CD14-positive monocyte (primary cell): ENCODE measurements at regions not wholly inside any gene's neighbourhood (a gene's known extent, or its start where the extent isn't known, plus 50 kb on each side); places are given as distances from the start of the nearest gene placed in this dataset.

Experiments used
- DNase-seq, 3 donors: peaks; one replicate each; pipeline ENCODE4 v3.0.0-alpha.2; 2011 to 2022
- H2AFZ ChIP-seq: 2 replicates; pipeline ENCODE4 v1.6.0; 2012; ENCODE audit warnings: mild to moderate bottlenecking, low read depth, low read length, inconsistent platforms; ENCODE audit not compliant: insufficient read depth, poor library complexity, severe bottlenecking
- H3K27ac ChIP-seq, 2 donors: 1 replicate in 1 of 2; 2 replicates in 1 of 2; pipeline ENCODE4 v1.5.1; 2012 to 2013; ENCODE audit warnings: low read length in 2 of 2, control low read depth in 1 of 2, inconsistent platforms in 1 of 2, low read depth in 1 of 2, mild to moderate bottlenecking in 1 of 2
- H3K27me3 ChIP-seq, 2 donors: one replicate each; pipeline versions ENCODE4 v1.6.0 to v1.6.1; 2011 to 2013; ENCODE audit warnings: low read length in 2 of 2; ENCODE audit not compliant: control insufficient read depth in 2 of 2, insufficient read depth in 2 of 2
- H3K36me3 ChIP-seq, 2 donors: replicated peaks in 1 of 2; 1 replicate in 1 of 2; 2 replicates in 1 of 2; pipeline versions ENCODE4 v1.5.1 to v1.6.1; 2012 to 2013; ENCODE audit warnings: low read length in 2 of 2, control low read depth in 1 of 2, inconsistent platforms in 1 of 2, mild to moderate bottlenecking in 1 of 2; ENCODE audit not compliant: insufficient read depth in 2 of 2, control insufficient read depth in 1 of 2
- H3K4me1 ChIP-seq, 2 donors: 1 replicate in 1 of 2; 2 replicates in 1 of 2; pipeline versions ENCODE4 v1.5.1 to v1.6.1; 2012 to 2013; ENCODE audit warnings: low read length in 2 of 2, control low read depth in 1 of 2, inconsistent platforms in 1 of 2, mild to moderate bottlenecking in 1 of 2, moderate library complexity in 1 of 2; ENCODE audit not compliant: insufficient read depth in 2 of 2, control insufficient read depth in 1 of 2
- H3K4me2 ChIP-seq: replicated peaks from 2 replicates; pipeline ENCODE3; 2012; ENCODE audit warnings: low read length, moderate library complexity, mild to moderate bottlenecking; ENCODE audit not compliant: poor library complexity, severe bottlenecking; ENCODE audit errors: extremely low read depth
- H3K4me3 ChIP-seq, 3 experiments: fragments of 200-600 bp in 1 of 3; sonication (generic) in 1 of 3; replicated peaks in 1 of 3; 1 replicate in 2 of 3; 2 replicates in 1 of 3; pipeline ENCODE4 v1.5.1; 2011 to 2013; ENCODE audit warnings: low read length in 3 of 3, mild to moderate bottlenecking in 3 of 3, control low read depth in 2 of 3, low read depth in 2 of 3, inconsistent platforms in 1 of 3, moderate library complexity in 1 of 3
- H3K79me2 ChIP-seq: 2 replicates; pipeline ENCODE4 v1.6.0; 2012; ENCODE audit warnings: mild to moderate bottlenecking, control low read depth, inconsistent platforms, low read length, moderate library complexity; ENCODE audit not compliant: insufficient read depth
- H3K9ac ChIP-seq: 2 replicates; pipeline ENCODE4 v1.6.0; 2017; ENCODE audit warnings: low read length, mild to moderate bottlenecking; ENCODE audit not compliant: insufficient read depth, poor library complexity, severe bottlenecking
- H3K9me3 ChIP-seq, 2 donors: replicated peaks in 1 of 2; 1 replicate in 1 of 2; 2 replicates in 1 of 2; pipeline versions ENCODE4 v1.5.1 to v1.6.1; 2012 to 2013; ENCODE audit warnings: low read length in 2 of 2, control low read depth in 1 of 2; ENCODE audit not compliant: control insufficient read depth in 1 of 2, insufficient read depth in 1 of 2
- H4K20me1 ChIP-seq: 2 replicates; pipeline ENCODE4 v1.6.0; 2012; ENCODE audit warnings: mild to moderate bottlenecking, low read length, control low read depth, moderate library complexity; ENCODE audit not compliant: insufficient read depth
- H3K27ac Mint-ChIP-seq, 7 donors: one replicate each; pipeline ENCODE4 v1.8.0; 2020; ENCODE audit warnings: mild to moderate bottlenecking in 7 of 7, mixed read lengths in 7 of 7, moderate library complexity in 6 of 7, inconsistent platforms in 2 of 7
- H3K27me3 Mint-ChIP-seq, 3 donors: one replicate each; pipeline ENCODE4 v1.8.0; 2021 to 2022; ENCODE audit warnings: low read depth in 3 of 3, mild to moderate bottlenecking in 3 of 3, mixed read lengths in 3 of 3, moderate library complexity in 3 of 3, inconsistent platforms in 1 of 3
- H3K36me3 Mint-ChIP-seq, 2 donors: one replicate each; pipeline ENCODE4 v1.8.0; 2020; ENCODE audit warnings: mixed read lengths in 2 of 2, inconsistent platforms in 1 of 2, mild to moderate bottlenecking in 1 of 2
- H3K4me1 Mint-ChIP-seq: one replicate; pipeline ENCODE4 v1.8.0; 2020; ENCODE audit warnings: mild to moderate bottlenecking, mixed read lengths
- H3K4me3 Mint-ChIP-seq, 2 donors: one replicate each; pipeline ENCODE4 v1.8.0; 2020; ENCODE audit warnings: mild to moderate bottlenecking in 2 of 2, mixed read lengths in 2 of 2, moderate library complexity in 1 of 2
- H3K9me3 Mint-ChIP-seq, 7 donors: one replicate each; pipeline ENCODE4 v1.8.0; 2020 to 2022; ENCODE audit warnings: mixed read lengths in 7 of 7, mild to moderate bottlenecking in 6 of 7, moderate library complexity in 6 of 7, inconsistent platforms in 2 of 7
- CTCF ChIP-seq: fragments of 200-600 bp; IDR thresholded peaks from one replicate; pipeline ENCODE4 v1.8.0; 2022; ENCODE audit warnings: antibody characterized with exemption, mild to moderate bottlenecking
- WGBS: methylation state at CpG from one replicate; pipeline ENCODE4 v1.1.5; 2013; ENCODE audit warnings: missing lambda C conversion rate; ENCODE audit not compliant: insufficient coverage; 5-methylcytosine and 5-hydroxymethylcytosine counted together
- intact Hi-C, 2 donors: fragments of 100-400 bp; cut with micrococcal nuclease; formaldehyde crosslinking; loops; one replicate each; pipeline versions ENCODE4 v1.15.0 to v1.15.1; 2023

DNA sequence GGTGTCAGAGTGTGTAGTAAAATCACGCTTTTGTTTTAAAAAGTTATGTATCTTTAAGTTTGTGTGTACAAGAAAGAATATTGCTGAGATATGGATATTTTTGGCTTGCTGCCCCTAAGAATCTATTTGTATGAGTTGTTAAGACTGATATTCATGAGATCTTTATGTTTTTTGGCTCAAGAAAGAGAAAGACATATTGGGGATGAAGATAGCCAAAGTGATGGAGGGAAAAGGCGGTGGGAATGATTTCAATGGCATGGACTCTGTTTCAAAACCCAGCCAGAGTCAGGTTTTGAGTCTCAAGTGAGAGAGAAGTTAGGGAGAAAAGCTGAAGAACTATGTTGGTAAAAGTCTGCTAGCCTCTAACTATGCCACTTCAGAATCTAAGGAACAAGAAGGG, 351.7 kb downstream of the PBX1 start:
- Mint-ChIP-seq H3K4me3 (no peak overlapping the region), H3K4me1 (no peaks in the 10 kb centered on the region)
- intact Hi-C loops, result no loop called here

GRCh38 chr1:164907666-164908065, 348.7 kb downstream of the PBX1 start:
- Histone ChIP-seq H2AFZ (no peak overlapping the region), H3K9ac (no peak overlapping the region), H4K20me1 (no peaks in the 10 kb centered on the region), H3K4me3 (no peak overlapping the region), H3K9me3 (peaks cover 0 to 5% of the 10 kb centered on the region in 2 donors), H3K4me1 (no peaks in the 10 kb centered on the region), H3K4me2 (no peak overlapping the region), H3K79me2 (no peaks in the 10 kb centered on the region), H3K27me3 (no peaks in the 10 kb centered on the region), H3K27ac (no peak overlapping the region), H3K36me3 (no peaks in the 10 kb centered on the region)
- H3K4me1 Mint-ChIP-seq, result no peaks in the 10 kb centered on the region
- WGBS, result 0% methylated on average over 1 of the region's 2 CpGs
- H3K27ac Mint-ChIP-seq, result no peak overlapping the region
- DNase-seq, result no peak
- H3K27me3 Mint-ChIP-seq, result peaks cover 0 to 1% (median 1%) of the 10 kb centered on the region in 3 donors
- intact Hi-C loops, result no loop called here
- H3K36me3 Mint-ChIP-seq, result no peaks in the 10 kb centered on the region
- no peak for TF ChIP-seq CTCF
- peaks cover 0 to 3% (median 2%) of the 10 kb centered on the region in 7 donors for H3K9me3 Mint-ChIP-seq
- no peak overlapping the region for H3K4me3 Mint-ChIP-seq

More for the DNA sequence above, 351.7 kb downstream of the PBX1 start:
- no peaks in the 10 kb centered on the region for H3K4me1 ChIP-seq
- H3K27me3 ChIP-seq, result no peaks in the 10 kb centered on the region
- H3K9me3 Mint-ChIP-seq, result peaks cover 0 to 3% (median 2%) of the 10 kb centered on the region in 7 donors
- no peak for TF ChIP-seq CTCF
- no peaks in the 10 kb centered on the region for H3K79me2 ChIP-seq
- no peaks in the 10 kb centered on the region for H4K20me1 ChIP-seq
- WGBS, result 87% methylated on average over 2 of the region's 2 CpGs
- DNase-seq, result no peak
- no peak overlapping the region for H3K27ac Mint-ChIP-seq
- H3K27ac ChIP-seq, result no peak overlapping the region
- no peak overlapping the region for H3K9ac ChIP-seq
- no peak overlapping the region for H2AFZ ChIP-seq
- H3K4me3 ChIP-seq, result no peak overlapping the region
- H3K36me3 Mint-ChIP-seq, result no peaks in the 10 kb centered on the region
- no peaks in the 10 kb centered on the region for H3K36me3 ChIP-seq
- peaks cover 0 to 1% (median 1%) of the 10 kb centered on the region in 3 donors for H3K27me3 Mint-ChIP-seq
- H3K4me2 ChIP-seq, result no peak overlapping the region
- peaks cover 0 to 5% of the 10 kb centered on the region in 2 donors for H3K9me3 ChIP-seq
